ENCODE measurements at regions not wholly inside any gene's neighbourhood (a gene's known extent, or its start where the extent isn't known, plus 50 kb on each side); places are given as distances from the start of the nearest gene placed in this dataset.

DNA sequence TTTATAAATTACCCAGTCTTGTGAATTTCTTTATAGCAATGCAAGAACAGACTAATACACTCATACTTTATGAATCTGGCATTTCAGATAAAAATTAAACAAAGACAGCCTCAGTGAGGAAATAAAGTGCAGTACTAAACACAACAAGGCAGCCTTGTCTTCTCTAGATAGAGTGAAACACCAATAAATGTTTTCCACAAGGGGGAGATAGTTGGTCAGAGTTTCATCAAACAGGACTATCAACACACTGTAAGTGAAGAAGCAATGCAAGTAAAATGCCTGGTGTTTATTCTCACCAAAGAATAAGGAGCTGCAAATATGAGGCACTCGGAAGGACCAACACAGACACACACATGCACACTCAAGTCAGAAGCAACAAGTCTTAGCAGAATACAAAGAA, 62.8 kb downstream of the FAM9B start:
- peak; percentile 41 for TF ChIP-seq CTCF (IDR thresholded peaks at IDR 0.05)
- no peak overlapping the region for H3K4me3 ChIP-seq
- peaks cover 7% of the 10 kb centered on the region for H3K9me3 ChIP-seq
- no peak overlapping the region for H3K27ac ChIP-seq
- H3K27me3 ChIP-seq (ENCODE audit: insufficient read depth in 3 of 3, low read length in 2 of 3): no peaks in the 10 kb centered on the region
- DNase-seq (no peak), ATAC-seq (peak in 1 of 4 donors; percentile 67)
- intact Hi-C loops (cut with DNase I): no loop called here
- H3K36me3 ChIP-seq (ENCODE audit: insufficient read depth in 1 of 2, low read depth in 1 of 2): no peaks in the 10 kb centered on the region
- WGBS, 3 donors: 56 to 75% (median 60%) methylated on average over 1 of the region's 1 CpG
- no peaks in the 10 kb centered on the region for H3K4me1 ChIP-seq

DNA sequence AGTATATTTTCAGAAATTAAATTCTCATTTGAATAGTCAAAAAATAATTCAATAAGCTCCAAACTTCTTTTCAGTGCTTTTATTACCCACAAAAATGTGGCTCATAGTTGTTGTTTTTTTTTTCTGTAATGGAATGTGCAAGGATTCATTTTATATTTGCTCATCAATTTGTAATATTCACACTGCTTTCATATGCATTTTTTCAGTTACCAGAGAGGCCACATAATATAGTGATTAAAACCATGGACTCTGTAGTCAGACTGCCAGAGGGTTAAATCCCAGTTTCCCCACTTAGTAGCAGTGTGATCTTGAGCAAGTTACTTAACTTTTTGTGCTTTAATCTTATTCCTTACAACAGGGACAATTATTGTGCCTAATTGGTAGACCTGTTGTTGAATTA, 64.5 kb downstream of the FAM9B start:
- no peaks in the 10 kb centered on the region for H3K27me3 ChIP-seq (ENCODE audit: insufficient read depth in 3 of 3, low read length in 2 of 3)

GRCh38 chrX:8967461-8967860, 66.5 kb downstream of the FAM9B start:
- H3K4me3 ChIP-seq: no peak overlapping the region

More for the DNA sequence above, 64.5 kb downstream of the FAM9B start:
- no peak for TF ChIP-seq CTCF (IDR thresholded peaks at IDR 0.05)
- Histone ChIP-seq H3K4me3 (no peak overlapping the region), H3K9me3 (peaks cover 7% of the 10 kb centered on the region), H3K4me1 (no peaks in the 10 kb centered on the region), H3K27ac (no peak overlapping the region), H3K36me3 (ENCODE audit: insufficient read depth in 1 of 2, low read depth in 1 of 2) (no peaks in the 10 kb centered on the region)
- intact Hi-C loops (cut with DNase I): loop anchor here in 1 of 2 donors (10.0 kb wide), 1 partner anchor 735 kb away; no protein-coding TSS in a partner anchor
- DNase-seq: no peak
- no peak for ATAC-seq

DNA sequence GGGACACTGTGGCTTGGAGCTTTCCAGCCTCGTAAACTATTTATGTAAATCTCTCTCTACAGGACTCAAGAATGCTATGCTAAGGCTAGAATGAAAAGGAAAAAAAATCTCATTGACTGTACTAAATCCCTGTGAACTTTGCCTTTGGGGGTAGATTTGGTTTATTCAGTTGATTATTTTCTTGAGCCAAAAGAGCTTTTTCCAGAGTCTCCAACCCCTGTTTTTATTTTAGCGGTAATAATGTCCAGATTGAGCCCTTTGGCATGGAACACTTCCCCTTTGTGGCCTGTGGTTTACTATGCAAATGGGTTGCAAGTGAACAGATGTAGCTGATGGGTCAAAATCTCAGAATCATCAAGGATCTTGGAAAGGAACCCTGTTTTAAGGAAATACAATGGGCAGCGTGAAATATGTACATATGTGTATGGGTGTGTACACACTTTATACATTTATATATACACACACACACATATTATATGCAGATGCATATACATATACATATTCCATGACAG, 72.9 kb downstream of the FAM9B start:
- 63 to 78% (median 64%) methylated on average over 3 of the region's 3 CpGs for WGBS, 3 donors
- Histone ChIP-seq H3K36me3 (ENCODE audit: insufficient read depth in 1 of 2, low read depth in 1 of 2) (no peaks in the 10 kb centered on the region), H3K27me3 (ENCODE audit: insufficient read depth in 3 of 3, low read length in 2 of 3) (peaks cover 0 to 20% (median 0%) of the 10 kb centered on the region in 3 donors), H3K27ac (no peak overlapping the region), H3K9me3 (no peaks in the 10 kb centered on the region), H3K4me1 (no peaks in the 10 kb centered on the region), H3K4me3 (no peak overlapping the region)
- TF ChIP-seq CTCF (IDR thresholded peaks at IDR 0.05): no peak
- no peak for DNase-seq
- ATAC-seq: no peak
- intact Hi-C loops (cut with DNase I): loop anchor here in 1 of 2 donors (10.0 kb wide), 1 partner anchor 744 kb away; no protein-coding TSS in a partner anchor

More at GRCh38 chrX:8967461-8967860, 66.5 kb downstream of the FAM9B start:
- 70 to 88% (median 84%) methylated on average over 3 of the region's 3 CpGs for WGBS, 3 donors
- H3K4me1 ChIP-seq: no peaks in the 10 kb centered on the region
- H3K27me3 ChIP-seq (ENCODE audit: insufficient read depth in 3 of 3, low read length in 2 of 3): no peaks in the 10 kb centered on the region
- TF ChIP-seq CTCF (IDR thresholded peaks at IDR 0.05): no peak
- ATAC-seq (no peak), DNase-seq (no peak)
- H3K27ac ChIP-seq: no peak overlapping the region
- no peaks in the 10 kb centered on the region for H3K36me3 ChIP-seq (ENCODE audit: insufficient read depth in 1 of 2, low read depth in 1 of 2)
- intact Hi-C loops (cut with DNase I): loop anchor here in 1 of 2 donors (10.0 kb wide), 1 partner anchor 737 kb away; no protein-coding TSS in a partner anchor
- H3K9me3 ChIP-seq: peaks cover 7% of the 10 kb centered on the region

GRCh38 chrX:8955511-8955910, 78.4 kb downstream of the FAM9B start:
- H3K4me1 ChIP-seq: no peaks in the 10 kb centered on the region
- H3K27ac ChIP-seq: no peak overlapping the region
- DNase-seq: no peak
- no peaks in the 10 kb centered on the region for H3K9me3 ChIP-seq
- intact Hi-C loops (cut with DNase I): no loop called here
- no peak for TF ChIP-seq CTCF (IDR thresholded peaks at IDR 0.05)
- H3K4me3 ChIP-seq: no peak overlapping the region
- peaks cover 0 to 30% (median 0%) of the 10 kb centered on the region in 3 donors for H3K27me3 ChIP-seq (ENCODE audit: insufficient read depth in 3 of 3, low read length in 2 of 3)
- WGBS, 3 donors: 45 to 66% (median 57%) methylated on average over 6 to 7 of the region's 7 CpGs
- H3K36me3 ChIP-seq (ENCODE audit: insufficient read depth in 1 of 2, low read depth in 1 of 2): no peaks in the 10 kb centered on the region
- ATAC-seq: no peak

Data from psoas muscle (tissue), 7 donors.